ENCODE measurements at regions not wholly inside any gene's neighbourhood (a gene's known extent, or its start where the extent isn't known, plus 50 kb on each side); places are given as distances from the start of the nearest gene placed in this dataset.

- no peak overlapping the region for H3K27ac ChIP-seq (ENCODE audit: low read depth in 1 of 2, low read length in 2 of 2)
- H3K27ac Mint-ChIP-seq: no peak overlapping the region
- POLR2A ChIA-PET: no interaction called here
- H3K27me3 ChIP-seq (ENCODE audit: control insufficient read depth in 1 of 2, insufficient read depth in 2 of 2, low read length in 2 of 2): no peaks in the 10 kb centered on the region
- H3K4me1 Mint-ChIP-seq (ENCODE audit: low read depth): no peaks in the 10 kb centered on the region
- DNase-seq (no peak), ATAC-seq (ENCODE audit: poor library complexity) (no peak)
- intact Hi-C loops (cut with DNase I, micrococcal nuclease): loop anchor here in 1 of 2 experiments (10.0 kb wide), 1 partner anchor 1985 kb away; no protein-coding TSS in a partner anchor
- H3K9me3 ChIP-seq (ENCODE audit: control insufficient read depth in 1 of 2, insufficient read depth in 1 of 2, low read length in 2 of 2): peaks cover 0 to 7% of the 10 kb centered on the region in 2 experiments
- H3K36me3 ChIP-seq (ENCODE audit: insufficient read depth, low read length): no peaks in the 10 kb centered on the region
- H3K36me3 Mint-ChIP-seq (ENCODE audit: low read depth): no peaks in the 10 kb centered on the region
- no peaks in the 10 kb centered on the region for H3K27me3 Mint-ChIP-seq
- H3K9me3 Mint-ChIP-seq: peaks cover 9% of the 10 kb centered on the region
- no peaks in the 10 kb centered on the region for H3K4me1 ChIP-seq (ENCODE audit: insufficient read depth, low read length)
- H3K4me3 Mint-ChIP-seq: no peak overlapping the region
- CTCF ChIA-PET: interaction anchor here (0.5 kb wide), 1 partner anchor 1325 kb away, joined by 3 read pairs; no protein-coding TSS in a partner anchor
- no peak overlapping the region for H3K4me3 ChIP-seq (ENCODE audit: low read length)
- no peak for TF ChIP-seq CTCF (IDR thresholded peaks at IDR 0.05)
Observed at GRCh38 chr10:55019439-55019838, 218.4 kb upstream of the PCDH15 start.

GRCh38 chr10:55013318-55013717, 212.3 kb upstream of the PCDH15 start:
- no peaks in the 10 kb centered on the region for H3K27me3 Mint-ChIP-seq
- Histone ChIP-seq H3K27me3 (ENCODE audit: control insufficient read depth in 1 of 2, insufficient read depth in 2 of 2, low read length in 2 of 2) (no peaks in the 10 kb centered on the region), H3K36me3 (ENCODE audit: insufficient read depth, low read length) (no peaks in the 10 kb centered on the region), H3K27ac (ENCODE audit: low read depth in 1 of 2, low read length in 2 of 2) (no peak overlapping the region), H3K9me3 (ENCODE audit: control insufficient read depth in 1 of 2, insufficient read depth in 1 of 2, low read length in 2 of 2) (no peaks in the 10 kb centered on the region), H3K4me1 (ENCODE audit: insufficient read depth, low read length) (no peaks in the 10 kb centered on the region), H3K4me3 (ENCODE audit: low read length) (no peak overlapping the region)
- POLR2A ChIA-PET: no interaction called here
- no peaks in the 10 kb centered on the region for H3K4me1 Mint-ChIP-seq (ENCODE audit: low read depth)
- H3K9me3 Mint-ChIP-seq: peaks cover 9% of the 10 kb centered on the region
- no peak overlapping the region for H3K4me3 Mint-ChIP-seq
- TF ChIP-seq CTCF (IDR thresholded peaks at IDR 0.05): no peak
- DNase-seq (no peak), ATAC-seq (ENCODE audit: poor library complexity) (no peak)
- CTCF ChIA-PET: no interaction called here
- no peak overlapping the region for H3K27ac Mint-ChIP-seq
- intact Hi-C loops (cut with DNase I, micrococcal nuclease): loop anchor here in 1 of 2 experiments (10.0 kb wide), 1 partner anchor 1991 kb away; no protein-coding TSS in a partner anchor
- H3K36me3 Mint-ChIP-seq (ENCODE audit: low read depth): no peaks in the 10 kb centered on the region

GRCh38 chr10:55002420-55002819, 201.4 kb upstream of the PCDH15 start:
- H3K27ac Mint-ChIP-seq: no peak overlapping the region
- ATAC-seq (ENCODE audit: poor library complexity) (no peak), DNase-seq (no peak)
- POLR2A ChIA-PET: no interaction called here
- no peaks in the 10 kb centered on the region for H3K4me1 ChIP-seq (ENCODE audit: insufficient read depth, low read length)
- no peaks in the 10 kb centered on the region for H3K4me1 Mint-ChIP-seq (ENCODE audit: low read depth)
- no peak overlapping the region for H3K27ac ChIP-seq (ENCODE audit: low read depth in 1 of 2, low read length in 2 of 2)
- no peaks in the 10 kb centered on the region for H3K27me3 ChIP-seq (ENCODE audit: control insufficient read depth in 1 of 2, insufficient read depth in 2 of 2, low read length in 2 of 2)
- peaks cover 6% of the 10 kb centered on the region for H3K9me3 Mint-ChIP-seq
- CTCF ChIA-PET: no interaction called here
- TF ChIP-seq CTCF (IDR thresholded peaks at IDR 0.05): no peak
- no peaks in the 10 kb centered on the region for H3K36me3 Mint-ChIP-seq (ENCODE audit: low read depth)
- H3K4me3 ChIP-seq (ENCODE audit: low read length): no peak overlapping the region
- no peak overlapping the region for H3K4me3 Mint-ChIP-seq
- H3K27me3 Mint-ChIP-seq: no peaks in the 10 kb centered on the region
- H3K36me3 ChIP-seq (ENCODE audit: insufficient read depth, low read length): no peaks in the 10 kb centered on the region
- H3K9me3 ChIP-seq (ENCODE audit: control insufficient read depth in 1 of 2, insufficient read depth in 1 of 2, low read length in 2 of 2): peaks cover 0 to 9% of the 10 kb centered on the region in 2 experiments
- intact Hi-C loops (cut with DNase I, micrococcal nuclease): no loop called here
